ENCODE measurements at regions not wholly inside any gene's neighbourhood (a gene's known extent, or its start where the extent isn't known, plus 50 kb on each side); places are given as distances from the start of the nearest gene placed in this dataset.

DNA sequence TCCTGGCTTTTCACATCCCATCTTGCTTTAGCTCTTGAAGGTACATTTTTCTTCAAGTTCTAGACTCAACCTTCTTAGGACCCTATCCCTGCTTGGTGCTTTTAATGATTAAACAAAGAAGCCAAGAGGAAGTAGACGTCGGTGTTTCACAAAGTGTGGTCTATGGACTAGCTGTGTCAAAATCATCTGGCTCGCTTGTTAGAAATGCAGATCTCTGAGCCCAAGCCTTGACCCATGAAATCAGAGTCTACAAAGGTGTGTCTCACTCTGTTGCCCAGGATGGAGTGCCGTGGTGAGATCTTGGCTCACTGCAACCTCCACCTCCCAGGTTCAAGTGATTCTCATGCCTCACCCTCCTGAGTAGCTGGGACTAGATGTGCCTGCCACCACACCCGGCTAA is 295.5 kb upstream of the KAZN start:
- no peak for DNase-seq (ENCODE audit: low read depth)

DNA sequence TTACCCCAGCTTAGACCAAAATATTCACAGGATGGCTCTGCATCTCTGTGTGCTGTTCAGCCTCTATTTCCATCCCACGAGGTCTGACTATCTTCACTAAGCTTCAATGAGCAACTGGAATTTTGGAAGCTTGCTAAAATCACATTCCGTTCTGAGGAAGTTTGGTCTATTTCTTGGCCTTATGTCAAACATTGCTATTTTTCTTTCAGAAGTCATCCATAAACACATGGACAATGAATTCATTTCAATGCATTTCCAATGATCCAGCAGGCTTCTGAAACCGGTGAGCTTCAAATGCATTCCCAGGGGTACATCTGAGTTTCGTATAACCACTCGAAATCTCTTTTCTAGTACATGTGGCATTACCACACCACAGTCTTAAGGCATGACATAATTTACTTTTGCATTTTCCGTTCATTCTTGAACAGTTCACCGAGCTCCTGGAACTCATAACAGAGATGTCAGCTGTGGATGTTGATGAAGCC is 294.1 kb upstream of the KAZN start:
- peak; percentile 40 for DNase-seq (ENCODE audit: low read depth)

DNA sequence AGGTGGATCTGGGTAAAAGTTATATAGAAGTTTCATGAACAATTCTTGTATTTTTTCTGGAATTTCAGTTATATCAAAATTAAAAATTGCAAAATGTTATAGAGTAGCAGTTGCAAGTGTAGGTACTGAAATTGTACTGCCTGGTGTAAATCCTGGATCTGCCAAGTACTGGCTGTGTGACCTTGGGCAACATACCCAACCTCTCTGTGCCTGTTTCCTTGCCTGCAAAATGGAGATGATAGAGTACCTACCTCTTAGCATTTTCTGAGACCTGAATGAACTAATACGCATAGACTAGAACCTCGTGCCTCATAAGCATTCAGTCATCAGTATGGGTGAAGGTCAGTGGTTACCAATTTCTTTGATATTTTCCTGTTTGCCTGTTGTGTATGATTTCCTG is 290.0 kb upstream of the KAZN start:
- no peak for DNase-seq (ENCODE audit: low read depth)

DNA sequence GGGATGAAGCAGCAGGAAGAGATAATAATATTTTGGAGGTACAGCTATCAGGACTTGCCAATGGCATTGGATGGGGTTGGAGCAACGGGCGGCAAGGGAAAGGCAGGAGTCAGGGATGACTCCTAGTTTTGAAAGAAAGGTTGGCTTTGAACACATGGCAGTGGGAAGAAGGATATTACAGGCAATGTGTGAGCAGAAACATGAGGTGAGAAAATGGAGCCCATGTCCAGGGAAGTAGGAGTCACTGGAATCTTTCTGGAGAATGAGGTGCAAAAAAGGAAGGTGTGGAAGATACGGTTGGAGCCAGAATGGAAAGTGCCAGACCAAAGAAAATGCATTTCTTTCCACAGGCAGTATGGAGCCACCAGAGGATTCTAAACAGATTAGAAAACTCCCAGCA is 288.5 kb upstream of the KAZN start:
- DNase-seq (ENCODE audit: low read depth), result no peak

DNA sequence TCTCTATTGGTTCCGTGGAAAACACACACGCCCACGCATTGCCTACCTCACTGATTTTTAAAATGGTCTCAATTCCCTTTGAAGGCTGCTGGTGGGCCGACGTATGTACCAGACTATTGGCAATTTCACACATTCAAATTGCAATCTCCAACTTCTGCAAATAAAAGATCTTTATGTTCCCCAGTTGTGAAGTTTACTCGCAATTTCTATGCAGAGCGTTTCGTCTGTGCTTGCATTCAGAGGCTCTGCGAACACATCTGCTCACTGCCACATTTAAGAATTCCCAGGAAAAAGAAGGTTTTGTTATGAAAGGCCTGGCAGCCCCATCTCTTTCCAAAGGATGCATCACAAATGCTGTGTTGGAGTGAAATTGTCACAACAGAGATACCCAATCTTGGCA is 288.0 kb upstream of the KAZN start:
- DNase-seq (ENCODE audit: low read depth), result no peak

DNA sequence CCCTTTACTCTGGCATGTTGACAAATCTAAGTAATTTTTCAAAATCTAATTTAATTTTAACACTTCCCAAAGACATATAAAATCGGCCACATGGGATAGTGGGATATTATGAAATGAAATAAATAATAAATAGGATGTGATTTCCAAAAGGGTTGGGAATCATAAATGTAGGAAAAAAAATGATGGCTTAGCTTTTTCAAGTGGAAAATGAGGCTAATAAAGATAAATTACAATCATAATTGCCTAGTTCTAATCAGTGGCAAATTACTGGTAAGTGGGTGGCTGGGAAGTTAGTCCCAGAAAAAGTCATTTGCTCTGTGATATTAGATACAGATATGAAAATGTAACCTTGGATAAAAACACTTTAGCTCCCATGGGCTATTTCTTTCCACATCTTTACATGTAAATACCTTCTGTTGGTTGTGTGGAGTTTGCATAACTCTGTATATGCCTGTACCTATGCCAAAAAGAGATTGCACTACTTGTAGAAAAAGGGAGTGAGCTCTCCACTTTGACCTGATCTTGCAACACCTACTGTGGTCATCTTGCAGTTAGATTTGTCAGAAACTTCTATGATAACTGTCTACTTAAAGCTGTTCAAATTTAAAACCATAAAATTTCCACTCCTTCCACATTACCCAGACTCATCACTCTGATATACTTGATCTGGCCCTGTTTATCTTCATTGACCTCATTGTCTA is 284.6 kb upstream of the KAZN start:
- DNase-seq (ENCODE audit: low read depth), result no peak

DNA sequence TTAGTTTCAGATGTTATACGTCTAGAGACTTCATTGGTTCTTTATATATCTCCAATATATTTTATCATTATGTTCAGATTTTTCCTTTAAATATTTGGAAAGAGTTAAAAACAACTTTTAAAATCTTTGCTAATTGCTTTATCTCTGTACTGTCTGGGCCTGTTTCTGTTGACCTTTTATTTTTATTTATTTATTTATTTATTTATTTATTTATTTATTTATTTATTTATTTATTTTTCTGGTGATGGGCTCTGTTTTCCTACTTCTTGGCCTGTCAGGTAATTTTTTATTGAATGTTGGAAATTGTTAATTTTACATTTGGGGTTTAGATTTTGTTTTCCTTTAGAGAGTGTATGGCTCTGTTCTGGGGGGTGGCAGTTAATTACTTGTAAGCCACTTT is 279.7 kb upstream of the KAZN start:
- DNase-seq (ENCODE audit: low read depth), result no peak

DNA sequence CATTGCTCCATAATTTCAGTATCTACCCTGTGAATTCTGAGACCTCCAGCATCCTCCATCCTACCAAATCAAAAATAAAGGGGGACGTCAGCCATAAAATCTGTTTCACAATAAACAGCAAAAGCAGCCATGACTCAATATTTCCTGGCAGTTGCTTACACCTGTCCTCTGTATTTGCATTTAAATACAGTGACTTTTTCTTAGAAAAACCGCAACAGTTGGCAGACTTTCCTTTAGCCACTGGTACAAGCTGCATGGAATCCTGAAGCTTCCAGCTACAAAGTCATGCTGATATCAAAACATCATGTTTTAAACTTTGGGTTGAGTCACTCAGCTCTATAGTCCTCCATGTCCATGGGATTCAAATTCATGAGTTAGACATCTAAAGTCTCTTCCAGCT is 278.0 kb upstream of the KAZN start:
- DNase-seq (ENCODE audit: low read depth), result no peak

DNA sequence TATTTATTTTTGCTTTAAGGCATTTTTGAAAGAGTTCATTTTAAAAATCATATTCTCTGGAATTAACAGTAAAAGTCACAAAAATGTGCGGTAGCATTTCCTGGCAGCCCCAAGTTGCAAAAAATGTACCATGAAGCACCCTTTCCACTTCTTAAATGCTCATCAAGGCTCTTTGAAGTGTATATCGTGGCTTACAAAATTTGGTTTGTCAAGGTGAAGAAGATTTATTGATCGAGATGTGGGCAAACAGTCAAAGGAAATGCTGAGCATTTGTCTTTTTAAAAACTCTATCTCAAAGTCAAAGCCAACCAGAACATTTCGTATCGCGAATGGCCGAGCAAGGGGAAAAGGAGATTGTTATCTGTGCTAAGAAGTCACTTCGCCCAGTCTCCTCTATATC is 277.5 kb upstream of the KAZN start:
- no peak for DNase-seq (ENCODE audit: low read depth)

DNA sequence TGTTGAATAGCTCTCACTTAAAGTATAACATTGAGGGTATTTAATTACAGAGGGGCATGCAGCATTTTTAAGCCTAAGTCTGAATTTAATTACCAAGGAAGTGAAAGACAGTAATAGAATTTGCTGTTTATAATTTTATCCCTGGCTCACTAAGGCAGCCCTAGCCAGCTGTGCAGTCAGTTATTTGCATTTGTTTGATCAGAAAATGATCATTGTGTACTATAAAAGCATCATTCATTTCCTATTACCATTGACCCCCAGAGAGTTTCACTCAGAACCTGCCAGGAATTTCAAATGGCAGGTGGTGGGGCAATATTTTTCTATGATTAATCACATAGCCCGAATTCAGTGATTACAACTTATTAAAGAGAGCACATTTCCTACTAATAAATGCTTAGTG is 277.1 kb upstream of the KAZN start:
- DNase-seq (ENCODE audit: low read depth), result no peak

DNA sequence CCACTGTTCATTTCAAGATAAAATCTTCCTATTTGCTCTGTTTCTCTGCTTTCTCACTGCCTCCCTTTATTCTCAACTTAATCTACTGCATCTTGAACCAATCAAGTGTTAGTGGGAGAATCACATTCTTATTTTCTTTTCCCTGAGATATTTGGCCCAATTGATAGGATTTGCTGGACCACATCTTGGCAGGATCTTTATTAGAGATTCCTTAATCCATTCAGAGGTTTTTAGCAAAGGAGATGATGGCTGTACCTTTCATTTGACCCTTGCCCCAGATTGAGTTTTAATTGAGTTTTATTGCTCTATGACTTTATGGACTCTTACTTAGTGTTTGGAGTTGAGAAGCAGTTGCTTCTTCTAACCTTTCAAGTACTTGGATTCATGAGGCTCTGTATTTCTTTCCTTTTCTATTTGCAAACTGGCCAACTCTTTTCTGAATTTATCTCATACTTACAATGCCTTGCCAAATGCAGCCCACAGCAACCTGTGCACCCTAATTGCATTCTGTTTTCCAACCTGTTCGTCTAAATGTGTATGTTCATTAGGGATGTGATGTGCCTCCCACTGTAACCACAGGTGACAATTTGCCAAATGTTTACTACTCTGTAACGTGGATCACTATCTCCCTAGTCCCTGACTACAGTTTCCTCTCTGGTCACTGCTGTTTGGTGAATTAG is 274.8 kb upstream of the KAZN start:
- no peak for DNase-seq (ENCODE audit: low read depth)

DNA sequence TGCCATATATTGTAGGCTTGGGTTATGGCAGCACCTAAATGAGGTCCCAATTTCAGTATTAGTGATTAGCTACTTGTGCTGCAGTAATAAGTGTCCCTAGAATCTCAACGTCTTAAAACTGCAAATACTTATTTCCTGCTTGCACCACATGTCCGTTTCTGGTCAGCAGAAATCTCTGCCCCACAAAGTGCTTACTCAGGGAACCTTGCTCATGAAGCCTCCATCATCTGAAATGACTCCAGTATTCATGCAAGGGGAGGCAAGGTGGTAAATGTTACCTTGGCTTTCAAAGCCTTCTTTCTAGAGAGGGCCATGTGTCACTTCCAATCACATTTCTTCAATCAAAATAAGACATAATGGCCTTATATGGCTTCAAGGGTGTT is 274.2 kb upstream of the KAZN start:
- no peak for DNase-seq (ENCODE audit: low read depth)

DNA sequence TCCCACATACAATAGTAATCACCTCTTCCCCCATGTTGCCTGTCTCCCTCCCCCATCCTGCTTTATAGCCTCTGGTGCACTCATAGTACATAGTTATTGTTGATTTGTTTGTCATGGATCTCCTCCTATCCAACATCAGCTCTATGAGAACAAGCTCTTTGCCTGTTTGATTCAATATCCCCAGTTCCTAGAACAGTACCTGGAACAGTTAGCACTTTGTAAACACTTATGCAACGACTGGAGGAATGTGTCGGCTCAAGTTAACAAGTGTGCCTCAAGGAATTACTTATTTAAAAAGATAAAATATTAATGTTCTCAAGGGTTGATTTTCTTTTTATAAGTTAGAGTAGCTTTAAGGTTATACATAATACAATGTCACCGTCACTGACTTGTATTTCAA is 271.6 kb upstream of the KAZN start:
- no peak for DNase-seq (ENCODE audit: low read depth)

DNA sequence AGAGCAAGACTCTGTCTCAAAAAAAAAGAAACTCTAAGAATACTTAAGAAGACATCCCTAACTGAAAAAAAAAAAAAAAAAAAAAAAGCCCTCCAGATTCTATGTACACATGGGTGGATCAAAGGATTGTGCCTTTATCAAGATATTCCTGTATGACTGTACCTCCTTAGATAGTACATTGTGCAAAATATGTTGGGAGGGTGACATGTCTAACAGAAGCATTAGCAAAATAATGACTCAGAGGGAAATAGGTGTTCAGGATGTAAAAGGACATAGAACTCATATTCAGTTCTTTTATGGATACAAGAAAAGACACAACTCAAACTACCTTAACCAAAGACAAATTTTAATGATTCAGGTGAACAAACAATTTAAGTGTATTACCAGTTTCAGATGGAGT is 269.8 kb upstream of the KAZN start:
- DNase-seq (ENCODE audit: low read depth), result no peak

DNA sequence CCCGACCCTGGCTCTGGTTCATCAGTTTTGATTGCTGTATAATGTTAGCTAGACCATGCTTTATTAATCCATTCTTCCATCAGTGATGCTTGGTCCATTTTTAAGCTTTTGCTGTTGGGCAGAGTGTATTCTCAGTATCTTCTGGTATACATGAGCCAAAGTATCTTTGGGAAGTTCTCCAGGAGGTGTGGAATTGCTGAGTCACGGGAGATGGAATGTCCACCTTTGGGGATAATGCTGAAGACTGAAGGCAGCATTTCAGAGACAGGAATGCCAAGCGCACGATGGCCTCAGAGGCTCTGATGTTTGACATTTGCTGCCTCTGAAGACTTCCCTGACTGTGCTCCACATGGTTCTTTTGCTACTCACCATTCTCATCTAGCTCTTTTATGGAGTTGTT is 266.3 kb upstream of the KAZN start:
- no peak for DNase-seq (ENCODE audit: low read depth)

DNA sequence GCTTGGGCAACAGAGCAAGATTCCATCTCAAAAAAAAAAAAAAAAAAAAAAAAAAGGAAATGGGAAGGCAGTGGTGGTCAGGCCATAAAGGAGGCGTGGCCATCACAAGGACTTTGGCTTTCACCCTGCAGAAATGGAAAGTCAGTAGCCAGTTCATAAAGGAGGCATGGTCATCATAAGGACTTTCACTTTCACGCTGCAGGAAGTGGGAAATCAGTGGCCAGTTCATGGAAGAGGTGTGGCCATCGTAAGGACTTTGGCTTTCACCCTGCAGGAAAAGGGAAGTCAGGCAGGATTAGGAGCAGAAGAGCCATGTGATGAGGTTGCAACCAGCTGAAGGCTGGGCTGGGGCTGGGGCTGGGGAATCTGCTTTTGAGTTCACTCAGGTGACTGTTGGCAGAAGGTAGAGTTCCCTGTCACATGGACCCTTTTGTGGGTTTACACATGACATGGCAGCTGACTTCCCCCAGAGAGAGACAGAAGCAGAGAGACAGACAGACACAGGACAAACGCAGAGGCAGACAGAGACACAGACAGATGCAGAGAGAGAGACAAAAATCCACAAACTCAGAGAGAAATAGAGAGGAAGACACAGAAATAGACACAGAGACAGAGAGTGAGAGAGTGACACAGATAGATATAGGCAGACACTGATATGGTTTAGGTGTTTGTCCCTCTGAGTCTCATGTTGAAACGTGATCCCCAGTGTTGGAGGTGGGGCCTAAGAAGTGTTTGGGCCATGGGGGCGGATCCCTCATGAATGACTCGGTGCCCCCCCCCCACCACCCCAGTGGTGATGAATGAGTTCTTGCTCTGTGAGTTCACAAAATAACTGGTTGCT is 263.9 kb upstream of the KAZN start:
- no peak for DNase-seq (ENCODE audit: low read depth)

DNA sequence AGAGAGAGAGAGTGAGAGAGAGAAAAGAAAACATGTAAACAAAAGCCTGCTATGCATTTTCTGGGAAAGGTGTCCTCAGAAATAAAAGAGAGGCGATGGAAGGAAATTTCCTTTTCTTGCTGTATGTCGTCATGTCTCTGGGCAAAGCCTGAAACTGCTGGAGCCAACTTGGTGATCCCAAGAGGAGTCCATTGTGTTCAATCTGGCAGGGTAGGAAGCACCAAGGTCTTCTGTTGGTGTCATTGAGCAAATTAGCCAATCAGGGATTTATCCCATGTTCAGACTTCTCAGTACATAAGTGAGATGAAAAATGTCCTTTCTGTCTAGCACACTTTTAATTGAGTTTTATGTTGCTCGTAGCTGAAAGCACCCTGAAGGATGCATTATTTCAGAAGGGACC is 260.0 kb upstream of the KAZN start:
- DNase-seq (ENCODE audit: low read depth), result no peak

DNA sequence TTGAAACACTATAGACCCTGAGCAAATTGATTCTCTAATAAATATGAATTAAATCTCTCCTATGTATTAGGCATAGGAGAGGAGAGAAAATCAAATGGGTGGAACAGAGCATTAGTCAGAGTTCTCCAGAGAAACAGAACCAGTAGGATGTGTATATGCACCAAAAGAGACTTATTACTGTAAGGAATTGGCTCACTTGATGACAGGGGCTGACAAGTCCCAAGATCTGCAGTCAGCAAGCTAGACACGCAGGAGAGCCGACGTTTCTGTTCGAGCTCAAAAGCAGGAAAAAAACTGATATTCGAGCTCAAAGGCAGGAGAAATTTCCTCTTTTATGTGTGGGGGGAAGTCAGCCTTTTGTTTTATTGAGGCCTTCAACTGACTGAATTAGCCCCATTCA is 259.2 kb upstream of the KAZN start:
- no peak for DNase-seq (ENCODE audit: low read depth)

DNA sequence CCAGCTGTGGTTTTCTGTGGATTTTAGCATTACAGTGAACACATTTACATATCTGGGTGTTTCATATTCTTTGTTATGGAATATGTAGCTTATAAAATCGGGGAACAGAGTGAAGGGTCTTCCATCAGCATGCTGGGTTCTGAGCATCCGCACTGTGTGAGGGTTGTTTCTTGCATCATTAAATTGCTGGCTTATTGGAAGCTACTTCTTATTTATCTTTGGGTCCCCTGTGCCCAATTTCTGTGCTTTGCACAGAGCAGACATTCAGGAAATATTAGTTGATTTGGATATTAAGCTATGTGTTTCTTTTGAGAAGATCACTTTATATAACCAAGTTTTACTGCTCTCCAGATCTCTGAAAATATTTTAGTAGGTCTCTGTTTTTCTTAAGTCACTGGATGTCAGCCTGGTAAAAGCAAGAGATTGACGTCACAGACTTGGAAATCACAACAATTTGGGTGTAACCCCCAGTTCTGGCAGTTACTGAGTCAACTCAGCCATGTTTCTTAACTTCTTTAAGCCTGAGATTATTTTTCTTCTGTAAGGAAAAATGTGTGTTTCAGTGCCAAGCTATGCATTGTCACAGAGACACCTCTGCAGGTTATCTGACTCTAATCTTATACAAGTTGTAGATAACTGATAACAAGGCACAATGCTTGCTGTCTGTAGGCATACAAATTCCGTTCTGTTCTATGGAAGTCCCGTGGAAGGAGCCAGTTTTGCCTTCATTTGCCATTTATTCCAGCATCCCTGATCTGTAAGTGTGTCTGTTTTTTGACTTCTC is 258.3 kb upstream of the KAZN start:
- DNase-seq (ENCODE audit: low read depth), result no peak

DNA sequence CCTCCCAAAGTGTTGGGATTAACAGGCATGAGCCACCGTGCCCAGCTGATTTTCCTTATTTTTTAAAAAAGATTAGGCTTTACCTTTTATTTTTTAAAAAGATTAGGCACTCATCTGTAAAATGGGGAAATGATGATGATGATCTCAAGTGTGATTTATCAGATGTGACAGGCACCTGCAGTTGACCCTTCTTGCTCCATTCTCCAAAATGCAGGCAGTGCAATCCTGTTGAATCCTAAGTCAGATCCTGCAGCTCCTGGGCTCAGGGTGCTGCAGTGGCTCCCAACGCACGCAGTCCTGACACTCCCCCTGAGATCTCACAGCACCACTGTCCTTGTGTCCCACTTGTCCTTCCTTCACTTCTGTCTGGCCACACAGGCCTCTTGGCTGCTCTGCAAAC is 257.3 kb upstream of the KAZN start:
- no peak for DNase-seq (ENCODE audit: low read depth)

DNA sequence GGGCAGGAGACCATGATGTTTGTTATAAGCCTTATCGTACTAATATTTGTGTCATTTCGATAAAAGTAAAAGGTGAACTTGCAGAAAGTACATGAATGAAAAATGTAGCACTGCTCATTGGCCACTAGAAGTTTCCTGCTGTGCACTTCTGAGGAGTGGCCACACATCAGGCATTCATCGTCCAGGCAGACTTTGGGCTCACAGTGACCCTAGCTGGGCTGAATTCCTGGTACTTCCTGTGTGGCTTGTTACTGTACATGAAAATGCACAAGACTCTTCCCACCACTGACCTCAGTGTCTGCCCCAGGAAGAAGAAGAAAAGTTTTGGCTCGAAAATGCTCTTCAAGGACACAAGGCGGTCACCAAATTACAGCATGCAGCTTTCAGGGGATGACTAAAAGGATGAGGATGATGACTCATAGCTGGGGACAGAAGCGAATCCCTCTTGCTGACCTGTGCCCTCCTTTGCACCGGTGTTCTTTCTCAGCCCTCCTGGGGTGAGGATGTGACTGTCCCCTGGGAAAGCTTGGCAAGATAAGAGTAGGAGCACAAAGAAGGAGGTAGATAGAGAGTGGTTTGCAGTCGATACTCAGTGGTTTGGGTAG is 252.4 kb upstream of the KAZN start:
- DNase-seq (ENCODE audit: low read depth), result no peak

DNA sequence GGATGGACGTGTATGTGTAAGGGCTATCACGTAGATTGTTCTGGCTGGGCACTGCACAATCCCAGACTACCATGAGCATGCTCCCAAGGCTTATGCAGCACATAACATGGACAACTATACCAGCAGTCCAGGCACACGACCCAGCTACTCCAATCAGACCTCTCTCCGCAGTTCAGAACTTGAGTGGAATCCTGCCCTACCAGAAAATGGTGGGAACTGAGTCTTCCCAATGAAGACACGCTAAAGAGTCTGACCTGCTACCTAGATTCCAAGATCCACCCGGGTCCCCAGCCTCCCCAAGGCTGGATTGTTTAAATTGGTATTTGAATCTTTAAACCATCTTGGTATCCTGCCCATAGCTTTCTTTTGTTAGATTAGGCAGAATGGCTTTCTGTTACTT is 251.3 kb upstream of the KAZN start:
- no peak for DNase-seq (ENCODE audit: low read depth)

Data from GM04504 (cell line).